Spleen (tissue), 7 donors: ENCODE measurements at regions not wholly inside any gene's neighbourhood (a gene's known extent, or its start where the extent isn't known, plus 50 kb on each side); places are given as distances from the start of the nearest gene placed in this dataset.

Source experiments
- CTCF ChIP-seq, 11 experiments: fragments of 200-600 bp in 7 of 11; fragments of 450-650 bp in 4 of 11; sonication (generic) in 4 of 11; IDR thresholded peaks in 8 of 11; conservative IDR thresholded peaks in 3 of 11; 1 replicate in 7 of 11; 2 replicates in 4 of 11; pipeline versions ENCODE4 v1.4.0 to v1.8.0; 2016 to 2021; ENCODE audit warnings: antibody characterized with exemption in 11 of 11, inconsistent platforms in 4 of 11, mild to moderate bottlenecking in 1 of 11
- POLR2A ChIP-seq, 3 donors: fragments of 450-650 bp; IDR thresholded peaks; one replicate each; pipeline ENCODE4 v1.5.1; 2017; ENCODE audit warnings: antibody characterized with exemption in 3 of 3, mild to moderate bottlenecking in 1 of 3
- POLR2AphosphoS5 ChIP-seq, 3 donors: sonication (generic); formaldehyde crosslinking; IDR thresholded peaks; one replicate each; pipeline ENCODE4 v1.5.1; 2017; ENCODE audit warnings: antibody characterized with exemption in 3 of 3
- donor health status: DM: no; HTN: no; CAD: no; lungs with moderate emphysema.
- donor health status: DM: no; HTN: no; CAD: no.
- donor health status: DM: no; HTN: no; CAD: no.

- no peak for TF ChIP-seq CTCF (IDR thresholded peaks at IDR 0.05 in 8 of 11, conservative IDR thresholded peaks at IDR 0.05 in 3 of 11)
- TF ChIP-seq POLR2A (IDR thresholded peaks at IDR 0.05) = no peak
- TF ChIP-seq POLR2AphosphoS5 (IDR thresholded peaks at IDR 0.05) = no peak
Measured at GRCh38 chr15:25170781-25171110, 216.0 kb downstream of the SNRPN start.
